Endothelial cell of umbilical vein (primary cell): ENCODE measurements at regions not wholly inside any gene's neighbourhood (a gene's known extent, or its start where the extent isn't known, plus 50 kb on each side); places are given as distances from the start of the nearest gene placed in this dataset.

ENCODE experiments used
- BruUV-seq: library from RNA; stranded (reverse); fragments of 400-500 nt; replicated peaks from 2 replicates; lab custom pipeline; 2021; lab: Mats Ljungman, UMichigan
- CTCF ChIA-PET: fragments of 300-600, 350-600 bp; sonication (Branson Sonifier 250); formaldehyde crosslinking; loops from one replicate; lab custom pipeline; 2021; ENCODE audit warnings: antibody characterized with exemption, inconsistent platforms; lab: Charles Lee
- POLR2A ChIA-PET: fragments of 300-600, 350-600 bp; sonication (Branson Sonifier 250); formaldehyde crosslinking; loops from one replicate; lab custom pipeline; 2021; ENCODE audit warnings: antibody characterized with exemption, inconsistent platforms; lab: Charles Lee
- DNase-seq: peaks from one replicate; pipeline ENCODE4 v3.0.0-alpha.2; 2011; ENCODE audit warnings: low read depth, low spot score
- FAIRE-seq: peaks from 2 replicates; lab custom pipeline; 2011; peaks lifted over from hg19 to GRCh38; lab: Jason Lieb, UNC
- H2AFZ ChIP-seq: 2 replicates; pipeline ENCODE4 v1.6.0; 2012; ENCODE audit warnings: low read depth, low read length, control low read depth, inconsistent platforms
- H3K27ac ChIP-seq: 2 replicates; pipeline ENCODE4 v1.5.1; 2011; ENCODE audit warnings: low read depth, mild to moderate bottlenecking, control low read depth, low read length, moderate library complexity; ENCODE audit not compliant: insufficient read depth
- H3K27me3 ChIP-seq, 2 experiments: 2 replicates each; pipeline versions ENCODE4 v1.6.0 to v1.6.1; 2011; ENCODE audit warnings: low read length in 2 of 2, mixed read lengths in 1 of 2; ENCODE audit not compliant: control insufficient read depth in 2 of 2, insufficient read depth in 2 of 2
- H3K36me3 ChIP-seq, 2 experiments: 2 replicates in 1 of 2; 3 replicates in 1 of 2; pipeline ENCODE4 v1.5.1; 2011; ENCODE audit warnings: low read length in 2 of 2, mild to moderate bottlenecking in 1 of 2, moderate library complexity in 1 of 2; ENCODE audit not compliant: control insufficient read depth in 2 of 2, insufficient read depth in 2 of 2; ENCODE audit errors: extremely low read depth in 1 of 2
- H3K4me1 ChIP-seq: 3 replicates; pipeline ENCODE4 v1.5.1; 2011; ENCODE audit warnings: mild to moderate bottlenecking, low read length; ENCODE audit not compliant: control insufficient read depth, insufficient read depth; ENCODE audit errors: extremely low read depth
- H3K4me2 ChIP-seq: 2 replicates; pipeline ENCODE4 v1.6.1; 2011; ENCODE audit warnings: low read length, control low read depth, mixed read lengths; ENCODE audit not compliant: insufficient read depth
- H3K4me3 ChIP-seq, 3 experiments: fragments of 200-600 bp in 1 of 3; sonication (generic), shearing (Covaris generic) in 1 of 3; replicated peaks in 1 of 3; 2 replicates each; pipeline ENCODE4 v1.5.1; 2011 to 2016; ENCODE audit warnings: control low read depth in 3 of 3, low read length in 3 of 3, mild to moderate bottlenecking in 2 of 3, inconsistent platforms in 1 of 3, low read depth in 1 of 3, moderate library complexity in 1 of 3; ENCODE audit not compliant: insufficient read depth in 1 of 3
- H3K79me2 ChIP-seq: 2 replicates; pipeline ENCODE4 v1.6.0; 2012; ENCODE audit warnings: low read length, inconsistent platforms; ENCODE audit not compliant: control insufficient read depth, insufficient read depth
- H3K9ac ChIP-seq: replicated peaks from 2 replicates; pipeline ENCODE3; 2011; ENCODE audit warnings: low read length, control low read depth; ENCODE audit not compliant: insufficient read depth; ENCODE audit errors: extremely low read depth
- H3K9me1 ChIP-seq: replicated peaks from 3 replicates; pipeline ENCODE4 v1.6.0; 2011; ENCODE audit warnings: mild to moderate bottlenecking, low read length; ENCODE audit not compliant: control insufficient read depth, insufficient read depth; ENCODE audit errors: extremely low read depth
- H3K9me3 ChIP-seq: replicated peaks from 2 replicates; pipeline ENCODE4 v1.5.1; 2012; ENCODE audit warnings: low read length, inconsistent platforms; ENCODE audit not compliant: control insufficient read depth, insufficient read depth
- H4K20me1 ChIP-seq: replicated peaks from 2 replicates; pipeline ENCODE3; 2011; ENCODE audit warnings: mild to moderate bottlenecking, low read length; ENCODE audit not compliant: control insufficient read depth, insufficient read depth; ENCODE audit errors: extremely low read depth
- CTCF ChIP-seq, 2 donors: IDR thresholded peaks; 1 replicate in 1 of 2; 2 replicates in 1 of 2; pipeline ENCODE4 v1.5.1; 2011; ENCODE audit warnings: low read length in 2 of 2, mild to moderate bottlenecking in 2 of 2, moderate library complexity in 2 of 2, control low read depth in 1 of 2, inconsistent platforms in 1 of 2, low read depth in 1 of 2; ENCODE audit not compliant: insufficient read depth in 1 of 2; ENCODE audit errors: extremely low read depth in 1 of 2
- EZH2 ChIP-seq: IDR thresholded peaks from 2 replicates; pipeline ENCODE4 v1.6.1; 2012; ENCODE audit warnings: borderline replicate concordance, low read depth, mild to moderate bottlenecking, moderate library complexity, low read length, inconsistent platforms; ENCODE audit not compliant: severe bottlenecking
- FOS ChIP-seq: IDR thresholded peaks from 2 replicates; pipeline ENCODE4 v1.6.1; 2011; ENCODE audit warnings: mild to moderate bottlenecking, low read length, moderate library complexity, borderline replicate concordance; ENCODE audit not compliant: insufficient read depth
- GATA2 ChIP-seq: IDR thresholded peaks from 2 replicates; pipeline ENCODE4 v1.7.0; 2011; ENCODE audit warnings: low read depth, mild to moderate bottlenecking, moderate library complexity, mixed read lengths, low read length; ENCODE audit not compliant: insufficient read length, insufficient read depth
- JUN ChIP-seq: IDR thresholded peaks from 2 replicates; pipeline ENCODE4 v1.6.1; 2011; ENCODE audit warnings: borderline replicate concordance, low read depth; ENCODE audit not compliant: insufficient read length, insufficient read depth
- MAX ChIP-seq: IDR thresholded peaks from 2 replicates; pipeline ENCODE4 v1.6.1; 2011; ENCODE audit not compliant: insufficient read depth, insufficient read length
- MYC ChIP-seq: IDR thresholded peaks from one replicate; pipeline ENCODE4 v1.6.1; 2011; ENCODE audit warnings: mild to moderate bottlenecking, low read depth, low read length
- POLR2A ChIP-seq: IDR thresholded peaks from 2 replicates; pipeline ENCODE4 v1.6.1; 2012; ENCODE audit warnings: low read depth, mild to moderate bottlenecking, control low read depth, low read length
- POLR2AphosphoS5 ChIP-seq: IDR thresholded peaks from 2 replicates; pipeline ENCODE4 v1.6.1; 2012; ENCODE audit warnings: low read depth, mild to moderate bottlenecking, control low read depth, low read length, moderate library complexity; ENCODE audit not compliant: insufficient read depth
- dilution Hi-C: fragments of 300-500 bp; cut with MboI; formaldehyde crosslinking; loops from one replicate; pipeline ENCODE4 v1.15.0; 2019; ENCODE audit warnings: low sequenced_read_pairs; ENCODE audit not compliant: extremely low pct_ligation_motif_present
- intact Hi-C: fragments of 100-400 bp; cut with micrococcal nuclease; formaldehyde crosslinking; loops from one replicate; pipeline ENCODE4 v1.10.0; 2022

GRCh38 chr4:175443547-175443946 lies 368.5 kb downstream of the GPM6A start:
- POLR2A ChIA-PET: no interaction called here
- TF ChIP-seq EZH2 (no peak), GATA2 (no peak), POLR2A (no peak)

GRCh38 chr4:175444512-175444911 lies 367.6 kb downstream of the GPM6A start:
- Histone ChIP-seq H3K4me1 (no peaks in the 10 kb centered on the region), H3K27ac (no peak overlapping the region), H3K9me3 (peaks cover 7% of the 10 kb centered on the region), H3K9me1 (no peaks in the 10 kb centered on the region), H3K4me2 (no peak overlapping the region), H3K27me3 (no peaks in the 10 kb centered on the region), H3K79me2 (no peaks in the 10 kb centered on the region), H3K9ac (no peak overlapping the region), H3K36me3 (no peaks in the 10 kb centered on the region), H2AFZ (no peak overlapping the region), H3K4me3 (no peak overlapping the region), H4K20me1 (no peaks in the 10 kb centered on the region)
- ChIA-PET POLR2A (no interaction called here), CTCF (no interaction called here)
- FAIRE-seq (no peak), DNase-seq (no peak)
- dilution Hi-C loops (no loop called here), intact Hi-C loops (no loop called here)
- no TSS peak for BruUV-seq
- no peak for TF ChIP-seq JUN
- TF ChIP-seq POLR2A: no peak
- TF ChIP-seq MYC: no peak
- no peak for TF ChIP-seq CTCF (IDR thresholded peaks at IDR 0.05; ENCODE audit: extremely low read depth in 1 of 2, insufficient read depth in 1 of 2, low read depth in 1 of 2, low read length in 2 of 2)
- no peak for TF ChIP-seq EZH2
- no peak for TF ChIP-seq FOS
- TF ChIP-seq POLR2AphosphoS5: no peak
- TF ChIP-seq MAX: no peak
- TF ChIP-seq GATA2: no peak

More at GRCh38 chr4:175443547-175443946, 368.5 kb downstream of the GPM6A start:
- H3K27ac ChIP-seq: no peak overlapping the region
- H3K9me1 ChIP-seq: no peaks in the 10 kb centered on the region
- no peak overlapping the region for H3K4me2 ChIP-seq
- no peaks in the 10 kb centered on the region for H3K4me1 ChIP-seq
- no TSS peak for BruUV-seq
- intact Hi-C loops: no loop called here
- DNase-seq (no peak), FAIRE-seq (no peak)
- CTCF ChIA-PET: no interaction called here
- H3K9me3 ChIP-seq: peaks cover 7% of the 10 kb centered on the region
- no peak overlapping the region for H2AFZ ChIP-seq
- no peaks in the 10 kb centered on the region for H3K27me3 ChIP-seq
- H3K79me2 ChIP-seq: no peaks in the 10 kb centered on the region
- H3K9ac ChIP-seq: no peak overlapping the region
- dilution Hi-C loops: no loop called here
- H3K36me3 ChIP-seq: no peaks in the 10 kb centered on the region
- H4K20me1 ChIP-seq: no peaks in the 10 kb centered on the region
- H3K4me3 ChIP-seq: no peak overlapping the region
